SK-N-SH (cell line): ENCODE measurements at regions not wholly inside any gene's neighbourhood (a gene's known extent, or its start where the extent isn't known, plus 50 kb on each side); places are given as distances from the start of the nearest gene placed in this dataset.

ENCODE experiments used
- CTCF ChIA-PET: fragments of 300-600, 350-600 bp; formaldehyde crosslinking; extraction: SDS; loops from one replicate; lab custom pipeline; 2021; lab: Yijun Ruan, JAX
- POLR2A ChIA-PET: fragments of 350-600 bp; sonication (Branson Sonifier 250); formaldehyde crosslinking; extraction: SDS; loops from one replicate; lab custom pipeline; 2020; ENCODE audit warnings: antibody characterized with exemption, inconsistent platforms; lab: Yijun Ruan, JAX
- DNase-seq: peaks from one replicate; pipeline ENCODE4 v3.0.0; 2012
- H2AFZ ChIP-seq: fragments of 200-600 bp; sonication (generic); 2 replicates; pipeline ENCODE4 v1.8.1; 2016; ENCODE audit warnings: antibody characterized with exemption, mild to moderate bottlenecking, low read depth
- H3F3A ChIP-seq: fragments of 200-600 bp; sonication (generic); replicated peaks from 2 replicates; pipeline ENCODE3; 2016; ENCODE audit warnings: antibody characterized with exemption, mild to moderate bottlenecking; ENCODE audit not compliant: insufficient read depth
- H3K27ac ChIP-seq, 2 experiments: fragments of 200-500 bp in 1 of 2; fragments of 200-600 bp in 1 of 2; sonication (Bioruptor generic) in 1 of 2; sonication (generic), shearing (Covaris generic) in 1 of 2; 2 replicates each; pipeline versions ENCODE4 v1.5.1 to v1.6.1; 2014 to 2016; ENCODE audit warnings: low read depth in 2 of 2, inconsistent platforms in 1 of 2, low read length in 1 of 2, mild to moderate bottlenecking in 1 of 2, mixed read lengths in 1 of 2
- H3K27me3 ChIP-seq: fragments of 200-600 bp; sonication (generic), shearing (Covaris generic); 2 replicates; pipeline ENCODE4 v1.6.1; 2016; ENCODE audit warnings: mixed run types; ENCODE audit not compliant: insufficient read depth
- H3K36me3 ChIP-seq, 2 experiments: fragments of 200-500 bp in 1 of 2; fragments of 200-600 bp in 1 of 2; sonication (Bioruptor generic) in 1 of 2; sonication (generic) in 1 of 2; replicated peaks in 1 of 2; 2 replicates each; pipeline versions ENCODE3 to v1.5.1; 2014 to 2016; ENCODE audit warnings: low read length in 1 of 2, mild to moderate bottlenecking in 1 of 2; ENCODE audit not compliant: insufficient read depth in 2 of 2, control insufficient read depth in 1 of 2
- H3K4me1 ChIP-seq, 2 experiments: fragments of 200-500 bp in 1 of 2; fragments of 200-600 bp in 1 of 2; sonication (Bioruptor generic) in 1 of 2; sonication (generic), shearing (Covaris generic) in 1 of 2; 2 replicates each; pipeline versions ENCODE4 v1.5.1 to v1.6.1; 2014 to 2016; ENCODE audit warnings: low read depth in 1 of 2, low read length in 1 of 2, mixed run types in 1 of 2; ENCODE audit not compliant: insufficient read depth in 2 of 2, control insufficient read depth in 1 of 2
- H3K4me2 ChIP-seq: fragments of 200-600 bp; sonication (generic), shearing (Covaris generic); 2 replicates; pipeline ENCODE4 v1.6.1; 2017; ENCODE audit warnings: mixed run types
- H3K4me3 ChIP-seq, 2 experiments: fragments of 200-500 bp in 1 of 2; fragments of 200-600 bp in 1 of 2; sonication (Bioruptor generic) in 1 of 2; sonication (generic), shearing (Covaris generic) in 1 of 2; 2 replicates each; pipeline versions ENCODE4 v1.5.1 to v1.8.1; 2014 to 2016; ENCODE audit warnings: low read depth in 2 of 2, inconsistent platforms in 1 of 2, low read length in 1 of 2, mild to moderate bottlenecking in 1 of 2, mixed read lengths in 1 of 2, moderate library complexity in 1 of 2
- H3K79me2 ChIP-seq: fragments of 200-600 bp; sonication (generic); 2 replicates; pipeline ENCODE4 v1.8.1; 2017; ENCODE audit warnings: mild to moderate bottlenecking; ENCODE audit not compliant: insufficient read depth
- H3K9ac ChIP-seq: fragments of 200-600 bp; sonication (generic); 2 replicates; pipeline ENCODE4 v1.6.1; 2017; ENCODE audit warnings: mixed run types
- H3K9me2 ChIP-seq: fragments of 200-600 bp; sonication (generic); 2 replicates; pipeline ENCODE4 v1.6.1; 2017; ENCODE audit warnings: mixed run types
- H3K9me3 ChIP-seq: fragments of 200-600 bp; sonication (generic); 2 replicates; pipeline ENCODE4 v1.6.1; 2017; ENCODE audit warnings: mixed run types, mild to moderate bottlenecking, moderate library complexity
- H4K20me1 ChIP-seq: fragments of 200-600 bp; sonication (generic); 2 replicates; pipeline ENCODE4 v1.6.1; 2017; ENCODE audit warnings: mild to moderate bottlenecking, mixed run types; ENCODE audit not compliant: insufficient read depth
- CHD2 ChIP-seq: fragments of 150-350 bp; IDR thresholded peaks from 2 replicates; pipeline ENCODE4 v1.6.1; 2018; ENCODE audit warnings: low read length; ENCODE audit not compliant: partially characterized antibody
- EZH2phosphoT487 ChIP-seq: fragments of 200-600 bp; sonication (generic); IDR thresholded peaks from 2 replicates; pipeline ENCODE4 v1.6.1; 2017; ENCODE audit warnings: low read depth, mixed run types, mild to moderate bottlenecking, antibody characterized with exemption, moderate library complexity, borderline replicate concordance
- FOSL2 ChIP-seq: IDR thresholded peaks from 2 replicates; pipeline ENCODE4 v1.4.0; 2012; ENCODE audit warnings: low read depth, mild to moderate bottlenecking, moderate library complexity, borderline replicate concordance
- FOXJ3 ChIP-seq: sonication (generic); formaldehyde crosslinking; IDR thresholded peaks from 2 replicates; pipeline ENCODE4 v1.5.1; 2020; ENCODE audit warnings: mild to moderate bottlenecking, missing genetic modification reagents
- FOXM1 ChIP-seq: IDR thresholded peaks from 2 replicates; pipeline ENCODE4 v1.4.0; 2012; ENCODE audit warnings: low read depth, mild to moderate bottlenecking
- GABPA ChIP-seq: IDR thresholded peaks from 2 replicates; pipeline ENCODE4 v1.4.0; 2012; ENCODE audit warnings: low read depth, mild to moderate bottlenecking
- JUND ChIP-seq: IDR thresholded peaks from 2 replicates; pipeline ENCODE4 v1.4.0; 2012
- MEF2A ChIP-seq: IDR thresholded peaks from 2 replicates; pipeline ENCODE4 v1.4.0; 2012; ENCODE audit warnings: low read depth, borderline replicate concordance
- NFIC ChIP-seq: IDR thresholded peaks from 2 replicates; pipeline ENCODE4 v1.4.0; 2012; ENCODE audit warnings: borderline replicate concordance
- NRF1 ChIP-seq: IDR thresholded peaks from 2 replicates; pipeline ENCODE4 v1.6.1; 2012; ENCODE audit warnings: low read depth, mild to moderate bottlenecking, low read length
- POLR2AphosphoS5 ChIP-seq: IDR thresholded peaks from 2 replicates; pipeline ENCODE4 v1.6.1; 2012; ENCODE audit warnings: low read depth, low read length
- RAD21 ChIP-seq: IDR thresholded peaks from 2 replicates; pipeline ENCODE4 v1.6.1; 2012; ENCODE audit warnings: mild to moderate bottlenecking, low read length
- RFX5 ChIP-seq: IDR thresholded peaks from 2 replicates; pipeline ENCODE4 v1.6.1; 2012; ENCODE audit warnings: mild to moderate bottlenecking, improper control_type of control experiment, low read length
- SIN3A ChIP-seq: IDR thresholded peaks from 2 replicates; pipeline ENCODE4 v1.6.1; 2012; ENCODE audit warnings: low read depth, mild to moderate bottlenecking, low read length, moderate library complexity, borderline replicate concordance
- SMC3 ChIP-seq: IDR thresholded peaks from 2 replicates; pipeline ENCODE4 v1.6.1; 2012; ENCODE audit warnings: low read depth, low read length, improper control_type of control experiment
- YY1 ChIP-seq: IDR thresholded peaks from 2 replicates; pipeline ENCODE4 v1.4.0; 2012; ENCODE audit warnings: low read depth, mild to moderate bottlenecking
- WGBS: methylation state at CpG from one replicate; pipeline ENCODE4 v1.1.6; 2017; ENCODE audit warnings: low lambda C conversion rate; 5-methylcytosine and 5-hydroxymethylcytosine counted together
- TF ChIP-seq, protein P1 (sequence below): IDR thresholded peaks from 2 replicates; pipeline ENCODE4; 2012
- TF ChIP-seq, protein P2 (sequence below): IDR thresholded peaks from 2 replicates; pipeline ENCODE4 v1.4.0; 2012; ENCODE audit warnings: low read depth, borderline replicate concordance

DNA sequence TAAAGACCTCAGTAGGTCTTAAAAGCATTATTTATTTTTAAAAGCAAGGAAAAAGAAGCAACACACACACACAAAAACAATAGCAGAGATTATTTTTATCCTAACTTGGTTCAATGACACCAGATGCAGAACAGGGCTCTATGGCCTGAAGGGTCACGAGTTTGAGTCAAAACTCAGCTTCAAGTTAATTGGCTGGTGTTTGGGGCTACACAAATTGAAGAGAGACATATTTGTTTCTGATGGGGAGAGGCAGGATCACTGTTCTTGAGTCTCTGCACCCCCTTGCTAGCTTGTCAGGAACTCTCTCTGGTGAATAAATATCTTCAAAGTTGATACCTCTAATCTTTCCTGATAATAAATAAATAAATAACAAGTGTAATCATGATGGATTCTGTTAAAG lies 466.1 kb downstream of the PRKD1 start:
- Histone ChIP-seq H3K79me2 (no peaks in the 10 kb centered on the region), H3K27ac (no peak overlapping the region), H3K9me3 (no peaks in the 10 kb centered on the region), H3K27me3 (peaks cover 25% of the 10 kb centered on the region; the same call in 1 of the 2 replicates), H3K9ac (no peak overlapping the region), H2AFZ (no peak overlapping the region), H3F3A (no peaks in the 10 kb centered on the region), H3K36me3 (no peaks in the 10 kb centered on the region), H3K4me1 (no peaks in the 10 kb centered on the region; a peak in 1 of 4 replicates), H3K9me2 (no peaks in the 10 kb centered on the region), H3K4me2 (no peak overlapping the region), H4K20me1 (no peaks in the 10 kb centered on the region), H3K4me3 (no peak overlapping the region)
- ChIA-PET CTCF (interaction anchor here (1.1 kb wide), 1 partner anchor 445 kb away, joined by 3 read pairs; no protein-coding TSS in a partner anchor), POLR2A (no interaction called here)
- 5% methylated on average over 1 of the region's 1 CpG for WGBS
- DNase-seq: no peak
- TF ChIP-seq, protein P1, sequence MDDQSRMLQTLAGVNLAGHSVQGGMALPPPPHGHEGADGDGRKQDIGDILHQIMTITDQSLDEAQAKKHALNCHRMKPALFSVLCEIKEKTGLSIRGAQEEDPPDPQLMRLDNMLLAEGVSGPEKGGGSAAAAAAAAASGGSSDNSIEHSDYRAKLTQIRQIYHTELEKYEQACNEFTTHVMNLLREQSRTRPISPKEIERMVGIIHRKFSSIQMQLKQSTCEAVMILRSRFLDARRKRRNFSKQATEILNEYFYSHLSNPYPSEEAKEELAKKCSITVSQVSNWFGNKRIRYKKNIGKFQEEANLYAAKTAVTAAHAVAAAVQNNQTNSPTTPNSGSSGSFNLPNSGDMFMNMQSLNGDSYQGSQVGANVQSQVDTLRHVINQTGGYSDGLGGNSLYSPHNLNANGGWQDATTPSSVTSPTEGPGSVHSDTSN: no peak
- TF ChIP-seq MEF2A: no peak
- no peak for TF ChIP-seq FOXJ3 (CRISPR knock-in tag)
- no peak for TF ChIP-seq NRF1
- no peak for TF ChIP-seq FOSL2
- no peak for TF ChIP-seq POLR2AphosphoS5
- no peak for TF ChIP-seq EZH2phosphoT487
- TF ChIP-seq NFIC: no peak
- no peak for TF ChIP-seq RFX5
- no peak for TF ChIP-seq JUND
- no peak for TF ChIP-seq GABPA
- TF ChIP-seq YY1: no peak
- no peak for TF ChIP-seq SIN3A
- TF ChIP-seq CHD2: no peak
- no peak for TF ChIP-seq SMC3

DNA sequence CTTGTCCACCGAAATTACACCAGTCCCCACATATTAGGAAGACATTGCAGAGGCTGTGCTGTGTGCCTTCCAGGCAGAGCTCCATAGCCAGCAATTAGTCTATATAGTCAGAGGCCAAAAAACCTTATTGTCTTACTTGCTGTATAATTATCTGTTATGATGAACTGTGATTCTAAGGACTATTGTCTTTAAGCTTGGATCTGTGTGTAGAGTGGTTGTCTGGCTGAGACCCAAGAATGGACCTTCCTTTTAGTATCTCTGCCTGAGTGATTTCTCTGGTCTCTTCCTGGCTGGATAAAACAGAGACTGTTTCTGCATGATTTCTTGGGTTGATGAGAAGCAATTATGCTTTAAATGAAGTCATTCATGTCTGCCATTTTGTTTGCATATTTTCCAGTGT lies 465.3 kb downstream of the PRKD1 start:
- DNase-seq: no peak
- H3K27ac ChIP-seq: no peak overlapping the region
- no peaks in the 10 kb centered on the region for H3K36me3 ChIP-seq
- H3K9me3 ChIP-seq: no peaks in the 10 kb centered on the region
- no peaks in the 10 kb centered on the region; a peak in 1 of 4 replicates for H3K4me1 ChIP-seq
- WGBS: 0% methylated on average over 1 of the region's 1 CpG
- H3K79me2 ChIP-seq: no peaks in the 10 kb centered on the region
- H3K27me3 ChIP-seq: peaks cover 25% of the 10 kb centered on the region; the same call in 1 of the 2 replicates
- ChIA-PET POLR2A (no interaction called here), CTCF (no interaction called here)
- no peak overlapping the region for H2AFZ ChIP-seq
- no peak overlapping the region for H3K4me2 ChIP-seq
- no peak for TF ChIP-seq NFIC
- TF ChIP-seq, protein P1: no peak
- TF ChIP-seq YY1: no peak
- TF ChIP-seq, protein P2, sequence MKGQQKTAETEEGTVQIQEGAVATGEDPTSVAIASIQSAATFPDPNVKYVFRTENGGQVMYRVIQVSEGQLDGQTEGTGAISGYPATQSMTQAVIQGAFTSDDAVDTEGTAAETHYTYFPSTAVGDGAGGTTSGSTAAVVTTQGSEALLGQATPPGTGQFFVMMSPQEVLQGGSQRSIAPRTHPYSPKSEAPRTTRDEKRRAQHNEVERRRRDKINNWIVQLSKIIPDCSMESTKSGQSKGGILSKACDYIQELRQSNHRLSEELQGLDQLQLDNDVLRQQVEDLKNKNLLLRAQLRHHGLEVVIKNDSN: no peak
- no peak for TF ChIP-seq FOXM1
- TF ChIP-seq RAD21: no peak
- no peak for TF ChIP-seq NRF1
- TF ChIP-seq FOXJ3 (CRISPR knock-in tag): no peak
- H4K20me1 ChIP-seq: no peaks in the 10 kb centered on the region
- no peak overlapping the region for H3K9ac ChIP-seq
- H3F3A ChIP-seq: no peaks in the 10 kb centered on the region
- H3K4me3 ChIP-seq: no peak overlapping the region
- no peaks in the 10 kb centered on the region for H3K9me2 ChIP-seq
